HG03060 (cell line): ENCODE measurements at regions not wholly inside any gene's neighbourhood (a gene's known extent, or its start where the extent isn't known, plus 50 kb on each side); places are given as distances from the start of the nearest gene placed in this dataset.
"Not testable (repeated sequence)": the region's sequence is repeated elsewhere in the genome, so short reads cannot be mapped to it uniquely, and the experiment has no call there.

Experiments used
- ATAC-seq: cut with Tn5 transposase; IDR thresholded peaks from one replicate; pipeline ENCODE4 v1.9.1; 2021; ENCODE audit warnings: low read depth, moderate number of reproducible peaks; ENCODE audit not compliant: unreplicated experiment

DNA sequence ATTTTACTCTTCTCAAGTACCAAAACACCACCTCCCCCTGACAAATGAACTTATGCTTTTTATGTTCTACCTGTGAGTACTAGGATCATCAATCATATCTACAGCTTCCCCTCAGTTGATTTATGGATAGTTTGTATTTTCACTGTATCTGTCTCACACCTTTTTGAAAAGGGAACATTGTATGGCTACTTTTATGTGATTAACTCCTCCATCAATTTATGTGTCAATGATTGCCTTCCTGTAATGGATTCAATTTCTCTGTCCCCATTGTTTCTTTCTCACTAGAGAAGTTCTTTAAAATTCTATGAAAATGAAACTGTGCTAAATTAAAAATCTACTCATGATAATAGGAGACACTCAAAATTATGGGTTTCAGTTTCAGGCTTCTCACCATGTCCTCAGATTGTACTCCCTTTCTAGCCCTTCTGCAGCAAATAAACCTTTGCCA lies 935.0 kb downstream of the TRIB2 start:
- ATAC-seq, result peak; percentile 49

DNA sequence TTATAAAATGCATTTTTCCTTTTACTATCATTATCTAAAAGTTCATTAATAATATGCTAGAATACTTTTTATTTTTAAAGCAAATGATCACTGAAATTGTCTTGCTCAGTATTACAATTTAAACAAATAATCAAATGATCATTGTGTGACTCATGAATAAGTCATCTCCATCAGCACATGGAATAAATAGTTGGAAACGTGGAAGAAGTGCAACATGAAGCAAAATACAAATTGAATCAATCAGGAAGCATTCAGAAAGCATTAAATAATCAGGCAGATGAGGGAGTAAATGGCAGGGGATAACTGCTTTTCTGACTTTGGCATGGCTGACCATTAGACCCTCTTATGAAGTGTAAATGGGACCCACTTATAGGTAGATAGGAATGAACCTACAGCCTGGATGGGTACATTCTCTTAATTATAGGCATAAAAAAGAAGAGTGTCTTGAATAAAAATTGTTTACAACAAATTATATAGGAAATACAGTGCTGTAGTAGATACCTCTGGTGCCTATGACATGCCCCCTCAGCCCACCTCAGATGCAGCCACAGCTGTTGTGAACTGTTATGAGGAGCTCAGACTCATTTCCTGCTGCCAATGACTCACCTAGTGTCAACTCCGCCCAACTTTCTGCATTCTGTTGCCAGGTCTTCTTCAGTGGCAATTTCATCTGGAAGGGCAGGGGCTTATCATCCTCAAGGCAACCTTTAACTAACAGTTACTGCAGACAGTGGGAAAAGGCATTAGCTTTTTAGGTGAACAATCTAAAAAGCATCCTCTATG lies 936.0 kb downstream of the TRIB2 start:
- ATAC-seq, result no peak

GRCh38 chr2:13654416-13654815 lies 937.7 kb downstream of the TRIB2 start:
- ATAC-seq, result no peak

DNA sequence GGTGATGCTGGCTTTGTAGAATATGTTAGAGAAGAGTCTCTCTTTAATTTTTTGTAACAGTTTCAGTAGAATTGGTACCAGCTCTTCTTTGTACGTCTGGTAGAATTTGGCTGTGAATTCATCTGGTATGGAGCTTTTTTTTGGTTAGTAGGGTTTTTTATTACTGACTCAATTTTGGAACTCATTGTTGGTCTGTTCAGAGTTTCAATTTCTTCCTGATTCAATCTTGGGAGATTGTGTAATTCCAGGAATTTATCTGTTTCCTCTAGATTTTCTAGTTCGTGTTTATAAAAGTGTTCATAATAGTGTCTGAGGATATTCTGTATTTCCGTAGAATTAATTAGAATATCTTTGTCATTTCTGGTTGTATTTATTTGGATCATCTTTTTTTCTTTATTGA lies 943.5 kb downstream of the TRIB2 start:
- ATAC-seq, result no peak

GRCh38 chr2:13662055-13662454 lies 945.3 kb downstream of the TRIB2 start:
- ATAC-seq, result no peak

DNA sequence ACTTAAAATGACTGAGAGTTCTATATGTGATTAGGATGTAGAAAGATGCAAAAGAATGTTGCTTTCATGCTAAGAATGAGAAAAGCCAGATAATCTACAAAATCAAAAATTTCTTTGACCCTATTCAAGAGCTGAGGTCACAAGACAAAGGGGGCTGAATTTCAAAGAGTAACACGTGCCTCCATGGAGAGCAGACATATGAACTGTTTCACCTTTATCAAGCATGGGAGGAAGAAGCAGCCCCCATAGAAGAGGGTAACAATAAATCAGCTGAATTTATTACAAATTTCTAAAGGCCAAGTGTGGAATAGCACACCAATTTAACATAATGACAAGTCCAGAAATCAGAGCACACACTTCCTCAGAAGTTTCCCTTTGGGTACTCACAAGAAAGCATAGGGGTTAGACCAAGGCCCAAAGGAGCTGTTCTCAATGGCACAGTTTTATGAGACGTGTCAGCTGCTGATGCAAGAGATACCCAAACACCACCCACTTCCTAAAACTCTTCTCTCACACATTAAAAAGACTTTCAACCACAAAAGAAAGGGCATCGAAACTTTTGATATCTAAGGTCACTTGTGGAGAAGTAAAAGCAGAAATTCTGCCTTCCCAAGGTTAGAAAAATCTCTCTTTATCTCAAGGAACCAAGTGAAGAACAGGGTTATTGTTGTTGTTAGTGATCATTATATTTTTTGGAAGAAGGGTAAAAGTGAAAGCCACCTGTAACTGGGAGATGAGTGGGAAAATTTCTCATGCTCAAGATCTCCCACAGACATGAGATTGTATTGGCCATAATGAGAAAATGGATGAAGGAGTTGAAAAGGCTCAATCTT lies 950.1 kb downstream of the TRIB2 start:
- peak; percentile 72 for ATAC-seq

DNA sequence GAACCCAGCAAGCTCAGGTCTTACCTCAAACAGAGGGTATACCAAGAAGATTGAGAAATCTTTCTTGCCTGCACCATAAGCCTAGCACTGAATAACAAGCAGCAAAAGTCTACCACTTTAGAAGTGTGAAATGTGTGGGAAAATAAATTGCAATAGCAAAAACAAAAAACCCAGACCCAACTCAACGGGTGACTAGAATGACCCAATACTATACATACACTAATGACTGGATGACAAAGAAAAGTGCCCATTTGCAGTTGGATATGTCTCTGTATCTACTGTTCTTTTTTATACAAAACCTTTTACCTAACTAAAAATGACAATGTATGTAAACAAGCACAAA lies 950.6 kb downstream of the TRIB2 start:
- no peak for ATAC-seq

DNA sequence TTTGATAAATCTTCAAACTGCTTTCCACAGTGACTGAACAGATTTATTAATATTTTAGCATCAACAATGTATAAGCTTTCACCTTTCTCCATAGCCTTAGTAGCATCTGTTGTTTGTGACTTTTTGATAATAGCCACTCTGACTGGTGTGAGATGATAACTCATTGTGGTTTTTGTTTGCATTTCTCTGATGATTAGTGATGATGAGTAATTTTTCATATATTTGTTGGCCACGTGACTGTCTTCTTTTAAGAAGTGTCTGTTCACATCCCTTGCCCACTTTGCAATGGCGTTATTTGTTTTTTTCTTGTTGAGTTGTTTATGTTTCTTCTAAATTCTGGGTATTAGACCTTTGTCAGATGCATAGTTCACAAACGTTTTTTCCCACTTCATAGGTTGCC lies 952.9 kb downstream of the TRIB2 start:
- no peak for ATAC-seq

DNA sequence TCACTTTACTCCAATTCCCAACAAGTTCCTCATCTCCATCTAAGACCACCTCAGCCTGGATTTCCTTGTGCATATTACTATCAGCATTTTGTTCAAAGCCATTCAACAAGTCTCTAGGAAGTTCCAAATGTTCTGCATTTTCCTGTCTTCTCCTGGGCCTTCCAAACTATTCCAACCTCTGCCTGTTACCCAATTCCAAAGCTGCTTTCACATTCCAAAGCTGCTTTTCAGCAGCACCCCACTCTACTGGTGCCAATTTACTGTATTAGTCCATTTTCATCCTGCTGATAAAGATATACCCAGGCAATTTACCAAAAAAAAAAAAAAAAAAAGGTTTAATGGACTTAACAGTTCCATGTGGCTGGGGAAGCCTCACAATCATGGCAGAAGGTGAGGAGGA lies 957.1 kb downstream of the TRIB2 start:
- ATAC-seq, result not testable (repeated sequence)

- peak; percentile 52 for ATAC-seq
These were observed 956.2 kb upstream of the LRATD1 start for GRCh38 chr2:13676269-13676668.

GRCh38 chr2:13681936-13682335 lies 950.6 kb upstream of the LRATD1 start:
- ATAC-seq, result no peak

GRCh38 chr2:13682540-13683272 lies 949.8 kb upstream of the LRATD1 start:
- no peak for ATAC-seq

- peak; percentile 62 for ATAC-seq
These were observed 946.3 kb upstream of the LRATD1 start for GRCh38 chr2:13686262-13686661.

DNA sequence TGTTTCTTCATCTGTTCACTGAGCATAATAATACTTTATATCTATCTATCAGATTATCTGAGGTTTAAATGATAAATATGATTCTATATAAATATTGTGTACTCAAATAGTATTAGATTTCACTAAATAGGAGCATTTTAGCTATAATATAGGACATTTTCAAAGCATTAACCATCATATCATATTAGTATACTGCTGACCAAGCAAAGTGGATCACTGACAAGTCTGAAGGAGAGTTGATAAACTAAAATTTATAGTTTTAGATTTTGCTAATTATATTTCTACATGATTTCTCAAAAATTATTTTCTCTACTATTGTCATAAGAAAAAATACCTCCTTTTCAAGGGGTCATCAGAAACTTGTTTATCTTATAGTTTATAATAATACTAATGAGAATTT lies 937.8 kb upstream of the LRATD1 start:
- no peak for ATAC-seq

DNA sequence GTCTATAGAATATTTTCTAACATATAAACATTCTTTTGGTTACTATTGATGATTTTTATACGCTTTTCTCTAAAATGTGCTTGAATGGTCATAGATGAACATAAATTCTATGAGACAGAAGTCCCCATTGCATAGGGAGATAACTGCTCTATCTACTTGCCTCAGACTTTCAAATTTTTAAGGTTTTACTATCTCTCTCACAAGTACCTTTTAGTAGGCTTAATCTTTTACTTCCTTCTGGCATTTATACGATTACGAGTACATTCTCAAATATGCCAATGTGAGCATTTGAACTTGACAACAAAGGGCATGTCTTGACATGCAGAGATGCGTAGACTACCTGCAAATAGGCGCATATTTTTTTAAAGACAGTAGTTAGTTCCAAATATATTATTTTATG lies 935.9 kb upstream of the LRATD1 start:
- no peak for ATAC-seq

GRCh38 chr2:13698847-13699246 lies 933.7 kb upstream of the LRATD1 start:
- ATAC-seq, result no peak

DNA sequence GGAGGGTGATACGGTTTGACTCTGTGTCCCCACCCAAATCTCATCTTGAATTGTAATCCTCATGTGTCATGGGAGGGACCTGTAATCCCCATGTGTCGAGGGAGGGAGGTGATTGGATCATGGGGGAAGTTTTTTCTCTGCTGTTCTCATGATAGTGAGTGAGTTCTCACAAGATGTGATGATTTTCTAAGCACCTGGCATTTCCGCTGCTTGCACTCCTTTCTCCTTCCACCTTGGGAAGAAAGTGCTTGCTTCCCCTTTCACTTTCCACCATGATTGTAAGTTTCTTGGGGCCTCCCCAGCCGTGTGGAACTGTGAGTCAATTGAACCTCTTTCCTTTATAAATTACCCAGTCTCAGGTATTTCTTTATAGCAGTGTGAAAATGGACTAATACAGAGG lies 932.6 kb upstream of the LRATD1 start:
- not testable (repeated sequence) for ATAC-seq

DNA sequence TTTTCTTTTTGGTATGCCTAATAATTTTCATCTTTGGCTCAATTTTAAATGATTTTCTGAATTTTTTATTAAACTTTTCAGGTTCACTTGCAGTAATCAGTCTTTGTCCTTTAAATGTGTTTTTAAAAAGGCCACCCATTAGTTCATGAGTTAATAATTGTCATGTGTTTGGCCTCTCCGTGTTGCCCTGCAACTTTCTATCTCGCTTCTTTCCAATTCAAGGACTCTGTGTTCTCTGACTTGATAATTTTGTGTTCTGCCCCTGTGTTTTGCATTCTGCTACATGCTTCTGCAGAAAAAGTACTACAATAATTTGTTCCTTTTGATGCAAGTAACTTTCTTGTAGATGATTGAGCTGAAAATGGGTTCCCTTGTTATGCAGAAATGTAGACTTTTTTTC lies 921.4 kb upstream of the LRATD1 start:
- no peak for ATAC-seq

DNA sequence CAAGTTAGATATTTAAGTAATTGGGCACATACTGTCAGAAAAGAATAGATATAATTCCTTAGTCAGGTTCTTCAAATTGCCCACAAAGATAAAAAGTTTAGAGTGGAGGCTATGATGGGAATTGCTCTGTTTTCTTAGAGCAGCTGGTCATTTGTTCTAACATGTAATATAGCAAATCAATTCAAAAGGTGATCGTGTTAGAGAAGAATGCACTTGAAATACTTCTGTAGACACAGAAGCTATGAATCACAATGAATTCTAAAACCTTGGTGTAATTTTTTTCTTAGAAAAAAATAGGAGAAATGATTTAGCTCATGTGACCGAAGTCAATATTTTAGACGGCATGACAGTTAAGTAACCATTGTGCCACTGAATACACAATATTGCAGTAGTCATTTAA lies 918.1 kb upstream of the LRATD1 start:
- no peak for ATAC-seq

DNA sequence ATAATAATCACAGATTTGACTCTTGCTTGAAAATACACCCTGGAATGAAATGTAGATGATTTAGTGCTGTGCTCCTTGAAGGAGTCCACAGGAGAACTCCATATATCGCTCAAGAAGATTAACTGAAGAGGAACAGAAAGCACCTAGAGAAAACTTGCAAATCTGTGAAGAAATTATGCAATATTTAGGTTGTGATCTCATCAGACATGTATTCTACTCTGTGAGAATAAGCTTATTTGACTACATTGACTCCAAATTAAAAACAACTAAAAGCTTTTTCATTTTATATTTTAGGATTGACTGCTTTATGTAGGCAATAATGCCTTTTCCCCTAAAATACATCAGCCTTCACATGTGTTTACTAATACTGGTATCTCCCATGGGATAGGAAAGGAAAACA lies 906.6 kb upstream of the LRATD1 start:
- no peak for ATAC-seq

DNA sequence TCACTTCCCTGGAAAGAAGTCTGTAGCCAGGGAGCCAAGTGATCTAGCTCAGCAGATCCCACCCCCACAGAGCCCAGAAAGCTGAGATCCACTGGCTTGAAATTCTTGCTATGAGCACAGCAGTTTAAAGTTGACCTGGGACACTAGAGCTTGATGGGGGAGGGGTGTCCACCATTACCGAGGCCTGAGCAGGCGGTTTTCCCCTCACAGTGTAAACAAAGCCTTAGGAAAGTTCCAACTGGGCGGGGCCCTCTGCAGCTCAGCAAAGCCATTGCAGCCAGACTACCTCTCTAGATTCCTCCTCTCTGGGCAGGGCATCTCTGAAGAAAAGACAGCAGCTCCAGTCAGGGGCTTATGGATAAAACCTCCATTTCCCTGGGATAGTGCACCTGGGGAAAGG lies 887.2 kb upstream of the LRATD1 start:
- ATAC-seq, result no peak
